ENCODE measurements at regions not wholly inside any gene's neighbourhood (a gene's known extent, or its start where the extent isn't known, plus 50 kb on each side); places are given as distances from the start of the nearest gene placed in this dataset.

DNA sequence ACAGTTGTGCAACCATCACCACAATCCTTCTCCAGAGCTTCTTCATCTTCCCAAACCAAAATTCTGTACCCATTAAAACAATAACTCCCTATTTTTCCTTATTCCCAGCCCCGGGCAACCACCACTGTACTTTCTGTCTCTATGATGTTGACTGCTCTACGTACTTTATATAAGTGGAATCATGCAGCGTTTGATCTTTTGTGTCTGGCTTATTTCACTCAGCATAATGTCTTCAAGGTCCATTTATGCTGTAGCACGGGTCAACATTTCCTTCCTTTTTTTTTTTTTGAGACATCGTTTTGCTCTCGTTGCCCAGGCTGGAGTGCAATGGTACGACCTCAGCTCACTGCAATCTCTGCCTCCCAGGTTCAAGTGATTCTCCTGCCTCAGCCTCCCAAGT is 162.7 kb upstream of the GSC start:
- Histone ChIP-seq H3K23ac (ENCODE audit: insufficient read length, low read depth, low read length) (no peak overlapping the region), H3K27me3 (ENCODE audit: insufficient read depth, low read length) (no peaks in the 10 kb centered on the region), H3K18ac (ENCODE audit: insufficient read length, low read depth, low read length) (no peak overlapping the region), H2BK15ac (ENCODE audit: low read depth, low read length) (no peak overlapping the region), H3K79me1 (ENCODE audit: insufficient read depth, low read depth, low read length, poor library complexity, severe bottlenecking) (no peaks in the 10 kb centered on the region), H3K27ac (ENCODE audit: insufficient read length, low read depth, low read length) (no peak overlapping the region), H3K4ac (ENCODE audit: low read depth, low read length) (no peak overlapping the region), H4K5ac (ENCODE audit: insufficient read length, low read depth, low read length) (no peak overlapping the region), H2BK120ac (ENCODE audit: low read depth, low read length, poor library complexity, severe bottlenecking) (no peak overlapping the region), H3K79me2 (ENCODE audit: insufficient read depth, low read length) (no peaks in the 10 kb centered on the region), H3K9ac (ENCODE audit: extremely low read depth, insufficient read length, low read length) (no peak overlapping the region), H3K23me2 (ENCODE audit: insufficient read length, low read depth, low read length, poor library complexity, severe bottlenecking) (no peaks in the 10 kb centered on the region), H2BK20ac (ENCODE audit: low read depth, low read length, poor library complexity, severe bottlenecking) (no peak overlapping the region), H3K4me2 (ENCODE audit: insufficient read depth, insufficient read length, low read length) (no peak overlapping the region), H2BK12ac (ENCODE audit: insufficient read length, low read depth, low read length) (no peak overlapping the region), H3T11ph (ENCODE audit: low read length) (no peak overlapping the region), H3K9me3 (ENCODE audit: control insufficient read depth, low read depth, low read length) (no peaks in the 10 kb centered on the region), H4K8ac (replicated peaks; ENCODE audit: insufficient read length, low read depth, low read length) (no peak overlapping the region), H2AFZ (ENCODE audit: low read length) (no peak overlapping the region), H3K56ac (ENCODE audit: insufficient read length, low read depth, low read length) (no peak overlapping the region), H2BK5ac (ENCODE audit: insufficient read length, low read length) (no peak overlapping the region), H3K4me1 (ENCODE audit: insufficient read depth, low read length) (no peaks in the 10 kb centered on the region), H4K91ac (ENCODE audit: insufficient read length, low read depth, low read length) (no peak overlapping the region), H3K14ac (ENCODE audit: insufficient read depth, low read length) (no peak overlapping the region), H2AK5ac (ENCODE audit: insufficient read length, low read length) (no peak overlapping the region), H4K20me1 (ENCODE audit: control insufficient read depth, insufficient read depth, insufficient read length) (no peaks in the 10 kb centered on the region)
- Mint-ChIP-seq H3K36me3 (ENCODE audit: insufficient read depth in 1 of 3, low read depth in 3 of 3) (no peaks in the 10 kb centered on the region), H3K4me3 (no peak overlapping the region), H3K4me1 (no peaks in the 10 kb centered on the region), H3K27ac (no peak overlapping the region), H3K27me3 (ENCODE audit: low read depth) (no peaks in the 10 kb centered on the region; the same call in 1 of the 2 replicates), H3K9me3 (no peaks in the 10 kb centered on the region)
- WGBS (ENCODE audit: extremely low coverage, insufficient read length, low lambda C conversion rate), result no CpG with 5 or more reads among the region's 7 CpGs
- no peak for DNase-seq
- TF ChIP-seq CTCF (conservative IDR thresholded peaks at IDR 0.05), result no peak

Data from H9 (cell line).